ENCODE measurements at regions not wholly inside any gene's neighbourhood (a gene's known extent, or its start where the extent isn't known, plus 50 kb on each side); places are given as distances from the start of the nearest gene placed in this dataset.
"Not testable (repeated sequence)": the region's sequence is repeated elsewhere in the genome, so short reads cannot be mapped to it uniquely, and the experiment has no call there.

DNA sequence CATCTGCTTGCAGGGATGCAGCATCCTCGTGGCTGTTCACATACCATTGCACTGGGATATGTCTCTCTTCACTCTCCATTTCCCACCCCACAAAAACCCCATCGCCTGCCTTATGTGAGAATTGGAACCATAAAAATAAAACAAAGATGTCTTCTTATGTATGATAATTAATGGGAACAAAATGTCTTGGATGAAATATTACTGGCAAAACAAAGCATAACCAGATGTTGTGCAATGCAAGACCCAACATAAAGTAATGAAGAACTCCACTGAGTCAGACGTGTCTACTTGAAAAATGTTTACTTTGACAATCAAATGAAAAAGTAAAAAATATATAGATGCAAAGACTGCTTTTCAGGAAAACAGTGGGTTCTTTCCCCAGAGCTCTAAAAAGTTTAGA is 611.3 kb upstream of the SYT4 start:
- no peak for DNase-seq

- no peak for DNase-seq
Observed at GRCh38 chr18:43893001-43893637, 615.8 kb upstream of the SYT4 start.

GRCh38 chr18:43904209-43904837 is 627.0 kb upstream of the SYT4 start:
- DNase-seq, result no peak

DNA sequence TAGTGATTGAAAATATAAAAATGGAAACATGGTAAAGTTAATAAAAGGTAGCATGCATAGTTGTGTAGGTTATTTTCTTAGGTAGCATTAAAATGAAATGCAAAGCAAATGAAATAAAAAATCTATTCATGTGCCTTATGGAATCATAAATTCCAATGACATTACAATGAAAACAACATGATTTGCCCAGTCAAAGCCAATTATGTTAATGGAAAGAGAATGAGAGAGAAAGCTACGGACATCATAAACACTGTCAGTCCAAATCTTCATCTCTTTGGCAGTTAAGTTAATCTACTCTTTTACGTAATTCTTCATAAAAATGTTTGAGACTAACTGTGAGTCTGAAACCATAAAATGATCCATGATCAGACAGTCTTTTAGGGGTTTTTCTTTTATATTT is 636.7 kb upstream of the SYT4 start:
- DNase-seq, result no peak

DNA sequence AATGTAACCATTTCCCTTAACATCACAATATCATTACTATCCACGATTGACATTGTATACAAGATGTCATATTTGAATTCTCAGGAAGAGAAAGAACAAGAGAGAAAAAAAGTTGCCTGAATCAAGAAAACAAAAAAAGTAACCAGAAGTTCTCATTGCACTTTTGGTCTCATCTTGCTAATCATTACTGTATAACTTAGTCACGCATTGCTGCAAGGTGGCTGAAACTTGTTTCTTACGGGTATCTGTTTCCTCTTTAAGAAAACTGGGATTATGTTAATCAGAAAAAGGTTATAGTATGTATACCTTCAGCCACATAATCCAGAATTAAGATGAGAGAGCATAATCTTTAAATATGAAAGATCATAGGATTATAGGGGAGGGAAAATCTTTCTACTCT is 639.7 kb upstream of the SYT4 start:
- no peak for DNase-seq

GRCh38 chr18:43917520-43917919 is 640.2 kb upstream of the SYT4 start:
- no peak for DNase-seq

DNA sequence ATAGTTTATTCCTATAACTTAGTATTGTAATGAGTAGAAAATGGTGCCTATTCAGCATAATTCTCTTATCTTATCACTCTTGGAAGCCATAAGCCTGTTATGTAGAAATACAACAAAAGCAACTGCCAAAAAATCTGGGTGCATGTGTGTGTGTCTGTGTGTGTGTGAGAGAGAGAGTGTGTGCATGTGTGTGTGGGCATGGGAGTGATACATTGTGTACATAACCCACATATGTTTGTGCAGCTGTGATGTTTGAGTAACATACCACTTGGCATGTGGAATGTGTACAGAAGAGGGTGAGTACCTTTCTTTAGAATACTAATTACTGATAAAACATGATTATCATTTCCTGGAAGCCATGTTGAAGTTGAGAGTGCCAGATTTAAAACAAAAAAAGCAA is 642.3 kb upstream of the SYT4 start:
- no peak for DNase-seq

DNA sequence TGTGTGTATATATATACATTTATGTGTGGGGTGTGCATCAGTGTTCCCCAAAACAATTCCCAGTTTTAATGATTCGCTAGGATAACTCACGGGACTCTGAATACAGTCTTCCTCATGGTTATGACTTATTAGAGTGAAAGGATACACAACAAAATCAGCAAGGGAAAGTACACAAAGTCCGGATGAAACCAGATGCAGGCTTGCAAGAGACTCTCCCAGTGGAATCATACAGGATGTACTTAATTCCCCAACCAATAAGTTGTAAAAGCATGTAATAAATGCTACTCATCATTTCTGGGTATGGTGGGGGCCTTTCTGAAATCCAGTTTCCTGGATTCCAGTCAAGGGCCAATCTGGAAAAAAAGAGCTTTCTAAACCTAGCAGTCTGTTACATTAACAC is 654.1 kb upstream of the SYT4 start:
- no peak for DNase-seq

DNA sequence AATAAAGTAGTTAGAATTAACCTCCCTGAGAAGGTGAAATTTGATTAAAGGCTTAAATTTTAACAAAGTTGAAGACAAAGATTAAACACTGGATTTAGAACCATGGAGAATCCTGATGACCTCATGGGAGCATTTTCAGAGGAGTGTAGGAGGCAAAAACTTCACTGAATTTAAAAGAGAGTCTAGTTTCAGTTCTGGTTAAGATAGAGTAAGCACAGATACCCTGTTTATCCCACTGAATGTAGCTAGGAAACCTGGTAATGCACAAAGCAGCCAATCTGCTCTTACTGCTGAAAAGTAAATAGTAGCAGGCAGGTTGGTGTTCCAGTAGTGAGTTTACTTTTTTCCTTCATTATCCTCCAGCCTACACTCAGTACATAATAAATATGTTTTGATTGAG is 654.9 kb upstream of the SYT4 start:
- DNase-seq, result no peak

DNA sequence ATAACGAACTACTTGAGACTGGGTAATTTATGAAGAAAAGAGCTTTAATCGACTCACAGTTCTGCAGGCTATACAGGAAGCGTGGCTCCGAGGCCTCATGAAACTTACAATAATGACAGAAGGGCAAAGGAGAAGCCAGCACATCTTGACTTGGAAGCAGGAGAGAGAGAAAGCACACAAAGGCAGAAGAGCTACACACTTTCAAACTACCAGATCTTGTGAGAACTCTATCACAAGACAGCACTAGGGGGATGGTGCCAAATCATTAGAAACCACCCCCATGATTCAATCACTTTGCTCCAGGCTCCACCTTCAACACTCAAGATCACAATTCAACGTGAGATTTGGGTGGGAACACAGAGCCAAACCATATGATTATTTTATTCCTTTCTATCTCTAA is 655.9 kb upstream of the SYT4 start:
- DNase-seq, result no peak

DNA sequence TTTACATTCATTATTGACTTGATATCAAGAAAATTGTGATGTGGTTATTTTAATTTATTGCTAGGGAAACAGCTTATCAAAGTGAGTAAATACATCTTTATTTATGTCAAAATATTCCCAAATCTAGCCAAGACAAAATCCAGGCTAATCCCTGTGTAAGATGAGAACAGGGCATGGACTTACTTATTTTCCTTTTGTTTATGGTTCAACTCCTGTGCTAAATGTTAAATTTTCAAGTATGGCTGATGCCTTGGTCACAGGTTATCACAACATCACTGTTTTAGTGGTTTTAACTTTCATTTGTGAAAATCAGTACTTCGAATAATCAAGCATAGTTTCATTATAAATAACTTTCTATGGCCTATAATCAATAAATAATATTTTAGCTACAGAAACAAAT is 657.0 kb upstream of the SYT4 start:
- no peak for DNase-seq

DNA sequence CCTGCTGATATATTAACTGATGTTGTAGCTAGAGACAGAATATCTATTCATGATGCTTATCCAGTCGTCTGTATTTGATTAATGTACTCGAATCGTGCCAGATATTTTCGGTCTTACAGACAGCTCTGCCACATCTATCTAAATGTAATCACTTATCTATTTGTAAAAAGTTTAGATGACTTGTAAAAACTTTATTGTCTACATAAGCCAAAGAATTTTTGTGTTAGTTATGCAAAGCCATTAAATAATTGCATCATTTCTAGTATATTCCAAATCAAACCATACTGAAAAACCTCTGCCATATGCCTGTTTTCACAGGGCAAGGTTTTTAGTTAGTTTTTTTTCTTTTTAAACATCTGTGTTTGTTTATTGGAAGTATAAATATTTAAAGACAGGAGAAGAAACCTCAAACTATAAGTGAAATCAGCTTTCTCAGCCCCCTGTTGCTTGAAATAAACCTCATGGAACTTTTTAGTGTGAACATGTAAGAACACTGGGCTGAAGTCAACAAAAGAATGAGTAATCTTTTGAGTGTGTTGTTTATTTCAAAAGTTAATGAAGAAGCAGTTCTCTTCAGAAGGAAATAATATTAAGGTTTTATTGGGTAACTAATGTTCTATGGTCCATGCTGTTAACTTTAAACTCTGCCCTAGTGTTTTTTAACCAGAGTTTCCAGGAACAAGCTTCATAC is 657.6 kb upstream of the SYT4 start:
- DNase-seq, result no peak

- no peak for DNase-seq
Observed at GRCh38 chr18:43936176-43936575, 658.9 kb upstream of the SYT4 start.

GRCh38 chr18:43949291-43949690 is 672.0 kb upstream of the SYT4 start:
- DNase-seq, result no peak

- DNase-seq, result no peak
Observed at GRCh38 chr18:43950062-43950461, 672.8 kb upstream of the SYT4 start.

- no peak for DNase-seq
Observed at GRCh38 chr18:43952398-43952797, 675.1 kb upstream of the SYT4 start.

- DNase-seq, result no peak
Observed at GRCh38 chr18:43961722-43962121, 684.4 kb upstream of the SYT4 start.

GRCh38 chr18:43964666-43965065 is 687.4 kb upstream of the SYT4 start:
- no peak for DNase-seq

GRCh38 chr18:43965691-43966090 is 688.4 kb upstream of the SYT4 start:
- DNase-seq, result no peak

- DNase-seq, result no peak
Observed at GRCh38 chr18:43970656-43971055, 693.4 kb upstream of the SYT4 start.

- DNase-seq, result no peak
Observed at GRCh38 chr18:43978174-43978573, 700.9 kb upstream of the SYT4 start.

- no peak for DNase-seq
Observed at GRCh38 chr18:43982582-43982981, 698.1 kb upstream of the SETBP1 start.

DNA sequence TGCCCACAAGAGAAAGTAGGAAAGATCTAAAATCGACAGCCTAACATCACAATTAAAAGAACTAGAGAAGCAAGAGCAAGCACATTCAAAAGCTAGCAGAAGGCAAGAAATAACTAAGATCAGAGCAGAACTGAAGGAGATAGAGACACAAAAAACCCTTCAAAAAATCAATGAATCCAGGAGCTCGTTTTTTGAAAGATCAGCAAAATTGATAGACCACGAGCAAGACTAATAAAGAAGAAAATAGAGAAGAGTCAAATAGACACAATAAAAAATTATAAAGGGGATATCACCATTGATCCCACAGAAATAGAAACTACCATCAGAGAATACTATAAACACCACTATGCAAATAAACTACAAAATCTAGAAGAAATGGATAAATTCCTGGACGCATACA is 693.6 kb upstream of the SETBP1 start:
- not testable (repeated sequence) for DNase-seq

DNA sequence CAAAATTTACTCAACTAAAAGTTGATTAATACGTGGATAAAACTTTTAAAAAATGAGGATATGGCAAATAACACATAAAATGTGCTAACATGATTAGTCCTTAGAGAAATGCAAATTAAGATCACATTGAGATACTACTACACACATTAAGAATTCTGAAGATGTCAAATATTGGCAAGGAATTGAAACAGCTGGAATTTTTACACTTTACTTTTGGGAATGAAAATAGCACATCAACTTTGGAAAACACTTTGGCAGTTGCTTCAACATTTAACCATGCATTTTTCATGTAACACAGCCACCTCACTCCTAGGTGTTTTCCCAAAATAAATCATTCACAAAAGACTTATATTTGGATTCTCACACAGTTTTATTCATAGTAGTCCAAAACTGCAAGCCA is 687.9 kb upstream of the SETBP1 start:
- no peak for DNase-seq

- DNase-seq, result no peak
Observed at GRCh38 chr18:43994381-43994780, 686.3 kb upstream of the SETBP1 start.

Measured in stimulated activated CD8-positive, alpha-beta memory T cell treated with anti-CD3 and anti-CD28 coated beads, Interleukin-4, amount 100 ng/mL, for 48 hours (primary cell).